Endodermal cell (in vitro differentiated cells): ENCODE measurements at regions not wholly inside any gene's neighbourhood (a gene's known extent, or its start where the extent isn't known, plus 50 kb on each side); places are given as distances from the start of the nearest gene placed in this dataset.
A peak's percentile ranks its signal among the peaks of the same experiment; 100 is the strongest.

ENCODE experiments used
- DNase-seq: peaks from one replicate; pipeline ENCODE4 v3.0.0-alpha.2; 2017
- H3K27ac ChIP-seq: 2 replicates; pipeline ENCODE4 v1.5.1; 2013; ENCODE audit warnings: mild to moderate bottlenecking, low read depth, low read length, moderate library complexity
- H3K27me3 ChIP-seq: 2 replicates; pipeline ENCODE4 v1.6.1; 2013; ENCODE audit warnings: mild to moderate bottlenecking, low read length, moderate library complexity; ENCODE audit not compliant: insufficient read depth, control insufficient read depth, poor library complexity, severe bottlenecking
- H3K36me3 ChIP-seq: 2 replicates; pipeline ENCODE4 v1.7.0; 2013; ENCODE audit warnings: mild to moderate bottlenecking, low read length, moderate library complexity; ENCODE audit not compliant: control insufficient read depth, insufficient read depth
- H3K4me1 ChIP-seq: one replicate; pipeline ENCODE4 v1.7.0; 2013; ENCODE audit warnings: low read length; ENCODE audit not compliant: control insufficient read depth, insufficient read depth
- H3K4me3 ChIP-seq: 2 replicates; pipeline ENCODE4 v1.5.1; 2013; ENCODE audit warnings: mild to moderate bottlenecking, low read length, moderate library complexity
- H3K9ac ChIP-seq: 2 replicates; pipeline ENCODE4 v1.6.1; 2013; ENCODE audit warnings: mild to moderate bottlenecking, low read length, moderate library complexity; ENCODE audit not compliant: poor library complexity, severe bottlenecking; ENCODE audit errors: extremely low read depth
- H3K9me3 ChIP-seq: 2 replicates; pipeline ENCODE4 v1.6.1; 2013; ENCODE audit warnings: mild to moderate bottlenecking, low read length, moderate library complexity; ENCODE audit not compliant: control insufficient read depth
- H3K27ac Mint-ChIP-seq: 2 replicates; pipeline ENCODE4 v1.8.0; 2020; ENCODE audit warnings: mixed read lengths
- H3K27me3 Mint-ChIP-seq: 2 replicates; pipeline ENCODE4 v1.8.0; 2021; ENCODE audit warnings: mild to moderate bottlenecking, mixed read lengths; ENCODE audit not compliant: insufficient read depth
- H3K36me3 Mint-ChIP-seq: 2 replicates; pipeline ENCODE4 v1.8.0; 2020; ENCODE audit warnings: low read depth, mixed read lengths
- H3K4me1 Mint-ChIP-seq: 2 replicates; pipeline ENCODE4 v1.8.0; 2020; ENCODE audit warnings: mixed read lengths
- H3K4me3 Mint-ChIP-seq: 2 replicates; pipeline ENCODE4 v1.8.0; 2020; ENCODE audit warnings: mild to moderate bottlenecking, moderate library complexity, mixed read lengths
- H3K9me3 Mint-ChIP-seq: 2 replicates; pipeline ENCODE4 v1.8.0; 2020; ENCODE audit warnings: mild to moderate bottlenecking, mixed read lengths
- WGBS, 2 experiments: methylation state at CpG; one replicate each; pipeline versions ENCODE4 v1.1.5 to v1.1.7; 2013; ENCODE audit warnings: missing lambda C conversion rate in 2 of 2, mixed read lengths in 1 of 2; ENCODE audit not compliant: insufficient coverage in 1 of 2, insufficient read length in 1 of 2; 5-methylcytosine and 5-hydroxymethylcytosine counted together
- TF ChIP-seq, protein P1 (sequence below): fragments of 200-600 bp; sonication (generic); conservative IDR thresholded peaks from 2 replicates; pipeline ENCODE4 v1.5.0; 2021; ENCODE audit warnings: antibody characterized with exemption, mild to moderate bottlenecking

DNA sequence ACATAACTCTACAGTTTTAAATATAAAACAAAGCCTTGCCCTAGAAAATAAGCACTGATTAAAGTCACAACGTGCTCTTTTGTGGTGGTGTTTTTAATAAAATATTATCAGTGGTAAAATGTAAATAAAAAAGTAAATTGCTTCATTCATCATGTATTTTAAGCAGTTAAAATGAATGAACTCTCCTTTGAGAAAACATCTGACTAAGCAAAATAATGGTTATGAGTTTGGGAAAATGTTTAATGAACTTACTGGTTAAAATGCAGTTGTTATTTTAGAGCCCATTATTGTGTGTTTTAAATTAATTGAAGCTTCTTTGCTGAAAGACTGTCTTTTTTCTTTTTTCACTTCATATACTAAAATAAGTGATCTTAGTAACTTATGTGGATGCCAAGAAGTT, 1007.5 kb upstream of the ARRDC3 start:
- TF ChIP-seq, protein P1, sequence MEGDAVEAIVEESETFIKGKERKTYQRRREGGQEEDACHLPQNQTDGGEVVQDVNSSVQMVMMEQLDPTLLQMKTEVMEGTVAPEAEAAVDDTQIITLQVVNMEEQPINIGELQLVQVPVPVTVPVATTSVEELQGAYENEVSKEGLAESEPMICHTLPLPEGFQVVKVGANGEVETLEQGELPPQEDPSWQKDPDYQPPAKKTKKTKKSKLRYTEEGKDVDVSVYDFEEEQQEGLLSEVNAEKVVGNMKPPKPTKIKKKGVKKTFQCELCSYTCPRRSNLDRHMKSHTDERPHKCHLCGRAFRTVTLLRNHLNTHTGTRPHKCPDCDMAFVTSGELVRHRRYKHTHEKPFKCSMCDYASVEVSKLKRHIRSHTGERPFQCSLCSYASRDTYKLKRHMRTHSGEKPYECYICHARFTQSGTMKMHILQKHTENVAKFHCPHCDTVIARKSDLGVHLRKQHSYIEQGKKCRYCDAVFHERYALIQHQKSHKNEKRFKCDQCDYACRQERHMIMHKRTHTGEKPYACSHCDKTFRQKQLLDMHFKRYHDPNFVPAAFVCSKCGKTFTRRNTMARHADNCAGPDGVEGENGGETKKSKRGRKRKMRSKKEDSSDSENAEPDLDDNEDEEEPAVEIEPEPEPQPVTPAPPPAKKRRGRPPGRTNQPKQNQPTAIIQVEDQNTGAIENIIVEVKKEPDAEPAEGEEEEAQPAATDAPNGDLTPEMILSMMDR = no peak
- no peaks in the 10 kb centered on the region for H3K27me3 Mint-ChIP-seq
- H3K9me3 Mint-ChIP-seq = no peaks in the 10 kb centered on the region
- H3K36me3 Mint-ChIP-seq = no peaks in the 10 kb centered on the region
- H3K9ac ChIP-seq = no peak overlapping the region
- no peaks in the 10 kb centered on the region for H3K9me3 ChIP-seq
- no peaks in the 10 kb centered on the region for H3K36me3 ChIP-seq
- H3K4me3 ChIP-seq = no peak overlapping the region
- no CpG with 5 or more reads among the region's 1 CpG for WGBS, 2 experiments
- H3K4me3 Mint-ChIP-seq = no peak overlapping the region
- H3K4me1 Mint-ChIP-seq = peaks cover 2% of the 10 kb centered on the region
- no peaks in the 10 kb centered on the region for H3K4me1 ChIP-seq
- no peaks in the 10 kb centered on the region for H3K27me3 ChIP-seq
- H3K27ac Mint-ChIP-seq = no peak overlapping the region
- no peak overlapping the region for H3K27ac ChIP-seq
- DNase-seq = no peak

DNA sequence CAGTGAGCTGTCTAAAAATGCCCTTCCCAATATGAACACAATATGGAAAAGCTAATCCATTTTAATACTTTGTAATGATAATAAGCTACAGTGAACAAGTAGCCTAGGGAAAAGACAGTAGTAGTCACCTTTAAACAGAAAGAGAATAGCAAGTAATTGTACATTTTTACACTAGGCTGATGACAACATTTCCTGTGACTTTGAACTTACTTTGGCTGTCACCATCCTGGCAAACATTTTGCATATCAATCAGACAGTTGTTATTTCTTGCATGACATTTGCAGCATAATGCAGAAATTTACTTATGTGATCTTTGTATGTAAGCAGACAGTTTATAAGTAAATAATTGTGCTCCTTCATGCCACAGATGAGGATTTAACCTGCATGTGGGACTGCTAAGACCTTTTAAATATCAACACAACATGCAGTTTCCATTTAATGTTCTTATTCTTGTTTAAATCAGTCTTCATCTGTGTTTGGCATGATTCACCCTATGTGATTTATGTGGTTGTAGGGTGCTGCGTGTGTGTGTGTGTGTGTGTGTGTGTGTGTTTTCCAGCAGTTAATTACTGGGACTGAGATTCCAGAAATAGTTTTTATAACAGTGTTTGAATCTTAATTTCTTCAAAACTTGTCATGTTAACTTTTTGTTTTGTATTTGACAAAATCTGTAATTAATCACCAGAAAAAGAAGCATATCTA, 997.1 kb upstream of the ARRDC3 start:
- H3K9ac ChIP-seq = no peak overlapping the region
- H3K4me1 ChIP-seq = peaks cover 9% of the 10 kb centered on the region
- 40 to 83% methylated on average over 1 of the region's 1 CpG for WGBS, 2 experiments
- DNase-seq = no peak
- Mint-ChIP-seq H3K4me3 (no peak overlapping the region), H3K4me1 (peaks cover 18% of the 10 kb centered on the region), H3K27me3 (no peaks in the 10 kb centered on the region), H3K36me3 (no peaks in the 10 kb centered on the region), H3K9me3 (peaks cover 2% of the 10 kb centered on the region), H3K27ac (no peak overlapping the region)
- no peak overlapping the region for H3K27ac ChIP-seq
- H3K4me3 ChIP-seq = no peak overlapping the region
- H3K36me3 ChIP-seq = no peaks in the 10 kb centered on the region
- H3K27me3 ChIP-seq = no peaks in the 10 kb centered on the region
- TF ChIP-seq, protein P1 = no peak
- H3K9me3 ChIP-seq = no peaks in the 10 kb centered on the region

DNA sequence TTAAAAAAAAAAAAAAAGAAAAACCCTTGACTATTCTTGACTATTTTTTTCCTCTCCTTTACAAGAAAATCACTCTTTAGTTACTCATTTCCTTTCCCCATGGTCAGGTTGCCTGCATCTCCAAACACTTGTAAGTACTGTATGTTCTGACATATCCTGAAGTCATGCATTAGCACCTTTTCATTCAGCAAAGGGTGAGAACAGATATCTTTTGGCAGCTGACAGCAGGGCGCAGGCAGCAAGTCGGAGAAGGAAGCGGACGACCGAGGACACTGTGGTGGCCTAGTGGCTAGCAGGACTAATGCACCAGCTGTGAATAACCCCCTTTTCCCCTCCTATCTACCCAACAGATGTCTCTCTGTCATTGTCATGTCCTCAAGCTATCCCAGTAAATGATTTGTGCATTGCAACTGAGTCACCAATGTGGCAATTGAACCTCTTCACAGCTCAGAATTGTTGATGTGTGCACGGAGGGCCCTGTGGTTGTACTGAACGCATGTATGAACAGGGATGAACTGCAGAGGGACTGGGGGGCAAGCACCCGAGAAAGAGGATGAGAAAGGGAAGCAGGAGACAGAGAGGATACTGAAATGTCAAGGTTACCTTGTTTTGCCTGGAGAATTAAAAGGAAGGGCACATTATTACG, 996.0 kb upstream of the ARRDC3 start:
- peaks cover 18% of the 10 kb centered on the region for H3K4me1 Mint-ChIP-seq
- H3K9me3 Mint-ChIP-seq = peaks cover 7% of the 10 kb centered on the region
- no peak overlapping the region for H3K9ac ChIP-seq
- WGBS, 2 experiments = 34 to 65% methylated on average over 4 to 9 of the region's 9 CpGs
- no peak overlapping the region for H3K4me3 Mint-ChIP-seq
- H3K27ac ChIP-seq = no peak overlapping the region
- no peak overlapping the region for H3K27ac Mint-ChIP-seq
- peaks cover 9% of the 10 kb centered on the region for H3K4me1 ChIP-seq
- no peak overlapping the region for H3K4me3 ChIP-seq
- peak; percentile 90 for DNase-seq
- H3K36me3 ChIP-seq = no peaks in the 10 kb centered on the region
- H3K27me3 Mint-ChIP-seq = no peaks in the 10 kb centered on the region
- no peaks in the 10 kb centered on the region for H3K36me3 Mint-ChIP-seq
- TF ChIP-seq, protein P1 = peak; percentile 59
- no peaks in the 10 kb centered on the region for H3K27me3 ChIP-seq
- no peaks in the 10 kb centered on the region for H3K9me3 ChIP-seq
